ENCODE measurements at regions not wholly inside any gene's neighbourhood (a gene's known extent, or its start where the extent isn't known, plus 50 kb on each side); places are given as distances from the start of the nearest gene placed in this dataset.
"Not testable (repeated sequence)": the region's sequence is repeated elsewhere in the genome, so short reads cannot be mapped to it uniquely, and the experiment has no call there.

DNA sequence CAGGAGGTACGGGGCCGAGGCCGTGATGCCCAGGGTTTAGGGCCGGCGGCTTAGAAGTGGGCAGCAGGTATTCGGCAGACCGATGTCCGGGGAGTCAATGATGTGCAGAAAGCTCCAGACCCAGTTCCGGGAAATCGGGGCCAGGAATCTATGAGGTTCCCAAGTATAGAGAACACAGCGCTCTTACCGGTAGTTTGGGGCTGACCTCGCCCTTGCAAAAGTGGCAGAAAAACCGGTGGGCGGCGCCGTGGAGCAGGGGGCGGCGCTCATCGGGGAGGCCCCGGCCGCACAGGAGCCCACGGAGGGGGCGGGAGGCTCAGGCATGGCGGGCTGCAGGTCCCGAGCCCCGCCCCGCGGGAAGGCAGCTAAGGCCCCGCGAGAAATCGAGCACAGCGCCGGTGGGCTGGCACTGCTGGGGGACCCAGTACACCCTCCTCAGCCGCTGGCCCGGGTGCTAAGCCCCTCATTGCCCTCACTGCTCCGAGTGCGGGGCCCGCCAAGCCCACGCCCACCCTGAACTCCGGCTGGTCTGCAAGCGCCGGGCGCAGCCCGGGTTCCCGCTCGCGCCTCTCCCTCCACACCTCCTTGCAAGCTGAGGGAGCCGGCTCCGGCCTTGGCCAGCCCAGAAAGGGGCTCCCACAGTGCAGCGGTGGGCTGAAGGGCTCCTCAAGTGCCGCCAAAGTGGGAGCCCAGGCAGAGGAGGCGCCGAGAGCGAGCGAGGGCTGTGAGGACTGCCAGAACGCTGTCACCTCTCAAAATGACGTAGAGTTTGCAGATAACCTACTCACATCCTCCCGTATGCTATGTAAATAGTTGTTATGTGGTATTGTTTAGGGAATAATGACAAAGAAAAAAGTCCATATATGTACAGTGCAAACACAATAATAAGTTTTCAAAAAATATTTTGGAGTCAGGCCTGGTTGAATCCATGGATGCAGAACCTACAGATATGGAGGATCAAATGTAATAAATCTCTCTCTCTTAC lies 80.6 kb upstream of the NBPF20 start:
- TF ChIP-seq, protein P1, sequence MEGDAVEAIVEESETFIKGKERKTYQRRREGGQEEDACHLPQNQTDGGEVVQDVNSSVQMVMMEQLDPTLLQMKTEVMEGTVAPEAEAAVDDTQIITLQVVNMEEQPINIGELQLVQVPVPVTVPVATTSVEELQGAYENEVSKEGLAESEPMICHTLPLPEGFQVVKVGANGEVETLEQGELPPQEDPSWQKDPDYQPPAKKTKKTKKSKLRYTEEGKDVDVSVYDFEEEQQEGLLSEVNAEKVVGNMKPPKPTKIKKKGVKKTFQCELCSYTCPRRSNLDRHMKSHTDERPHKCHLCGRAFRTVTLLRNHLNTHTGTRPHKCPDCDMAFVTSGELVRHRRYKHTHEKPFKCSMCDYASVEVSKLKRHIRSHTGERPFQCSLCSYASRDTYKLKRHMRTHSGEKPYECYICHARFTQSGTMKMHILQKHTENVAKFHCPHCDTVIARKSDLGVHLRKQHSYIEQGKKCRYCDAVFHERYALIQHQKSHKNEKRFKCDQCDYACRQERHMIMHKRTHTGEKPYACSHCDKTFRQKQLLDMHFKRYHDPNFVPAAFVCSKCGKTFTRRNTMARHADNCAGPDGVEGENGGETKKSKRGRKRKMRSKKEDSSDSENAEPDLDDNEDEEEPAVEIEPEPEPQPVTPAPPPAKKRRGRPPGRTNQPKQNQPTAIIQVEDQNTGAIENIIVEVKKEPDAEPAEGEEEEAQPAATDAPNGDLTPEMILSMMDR (IDR thresholded peaks at IDR 0.05), result not testable (repeated sequence)
- not testable (repeated sequence) for TF ChIP-seq POLR2A, EP300 (IDR thresholded peaks at IDR 0.05)

Data from ovary (tissue), 3 donors.